IMR-90 (cell line): ENCODE measurements at regions not wholly inside any gene's neighbourhood (a gene's known extent, or its start where the extent isn't known, plus 50 kb on each side); places are given as distances from the start of the nearest gene placed in this dataset.

Experiments used
- ATAC-seq: fragments of 200-7000 bp; cut with Tn5 transposase; 2 replicates; pipeline ENCODE4 v1.9.1; 2020; ENCODE audit warnings: low read depth, mild to moderate bottlenecking, moderate library complexity
- BruUV-seq: library from RNA; stranded (reverse); fragments of 400-500 nt; replicated peaks from 2 replicates; lab custom pipeline; 2021; lab: Mats Ljungman, UMichigan
- CTCF ChIA-PET: fragments of 300-600 bp; formaldehyde crosslinking; extraction: SDS; loops from one replicate; lab custom pipeline; 2021; ENCODE audit warnings: antibody characterized with exemption; lab: Yijun Ruan, JAX
- POLR2A ChIA-PET: fragments of 300-600 bp; sonication (Branson Sonifier 250); formaldehyde crosslinking; loops from one replicate; lab custom pipeline; 2022; ENCODE audit warnings: antibody characterized with exemption; ENCODE audit not compliant: unreplicated experiment; lab: Charles Lee
- DNase-seq: peaks from one replicate; pipeline ENCODE4 v3.0.0; 2013
- H2AFZ ChIP-seq: replicated peaks from 2 replicates; pipeline ENCODE3; 2013; ENCODE audit warnings: low read length, mild to moderate bottlenecking; ENCODE audit not compliant: poor library complexity
- H2AK5ac ChIP-seq: 2 replicates; pipeline ENCODE4 v1.6.1; 2013; ENCODE audit warnings: low read depth, low read length, inconsistent platforms
- H2AK9ac ChIP-seq: replicated peaks from 2 replicates; pipeline ENCODE3; 2013; ENCODE audit warnings: mild to moderate bottlenecking, low read depth, low read length, moderate library complexity; ENCODE audit not compliant: poor library complexity
- H2BK120ac ChIP-seq: 2 replicates; pipeline ENCODE4 v1.6.1; 2013; ENCODE audit warnings: low read depth, low read length, inconsistent platforms
- H2BK15ac ChIP-seq: 3 replicates; pipeline ENCODE4 v1.6.1; 2013; ENCODE audit warnings: low read depth, low read length, inconsistent platforms
- H2BK20ac ChIP-seq: 2 replicates; pipeline ENCODE4 v1.6.1; 2013; ENCODE audit warnings: low read depth, mild to moderate bottlenecking, inconsistent platforms, low read length, moderate library complexity
- H2BK5ac ChIP-seq: 2 replicates; pipeline ENCODE4 v1.6.1; 2013; ENCODE audit warnings: mild to moderate bottlenecking, low read depth, low read length, inconsistent platforms; ENCODE audit not compliant: poor library complexity, severe bottlenecking
- H3K14ac ChIP-seq: replicated peaks from 2 replicates; pipeline ENCODE4 v1.6.1; 2013; ENCODE audit warnings: low read depth, low read length, inconsistent platforms
- H3K18ac ChIP-seq: 2 replicates; pipeline ENCODE4 v1.6.1; 2013; ENCODE audit warnings: low read depth, low read length, control low read depth
- H3K23ac ChIP-seq: 2 replicates; pipeline ENCODE4 v1.6.1; 2013; ENCODE audit warnings: low read depth, low read length, inconsistent platforms
- H3K27ac ChIP-seq: 2 replicates; pipeline ENCODE4 v1.5.1; 2013; ENCODE audit warnings: mild to moderate bottlenecking, control low read depth, low read length; ENCODE audit not compliant: insufficient read depth
- H3K27me3 ChIP-seq: 2 replicates; pipeline ENCODE4 v1.6.1; 2013; ENCODE audit warnings: low read length; ENCODE audit not compliant: control insufficient read depth, insufficient read depth
- H3K36me3 ChIP-seq: 2 replicates; pipeline ENCODE4 v1.6.1; 2013; ENCODE audit warnings: low read length, mixed read lengths; ENCODE audit not compliant: control insufficient read depth, insufficient read depth
- H3K4ac ChIP-seq: 2 replicates; pipeline ENCODE4 v1.6.1; 2013; ENCODE audit warnings: low read depth, low read length, inconsistent platforms
- H3K4me1 ChIP-seq: 2 replicates; pipeline ENCODE4 v1.6.1; 2013; ENCODE audit warnings: low read length, mixed read lengths; ENCODE audit not compliant: control insufficient read depth, insufficient read depth
- H3K4me2 ChIP-seq: 2 replicates; pipeline ENCODE4 v1.6.1; 2013; ENCODE audit warnings: low read depth, mild to moderate bottlenecking, control low read depth, low read length, moderate library complexity
- H3K4me3 ChIP-seq: 2 replicates; pipeline ENCODE4 v1.5.1; 2013; ENCODE audit warnings: low read depth, mild to moderate bottlenecking, control low read depth, low read length, moderate library complexity; ENCODE audit not compliant: insufficient read depth
- H3K56ac ChIP-seq: 2 replicates; pipeline ENCODE4 v1.6.1; 2013; ENCODE audit warnings: low read length, inconsistent platforms; ENCODE audit not compliant: insufficient read depth; ENCODE audit errors: extremely low read depth
- H3K79me1 ChIP-seq, 2 experiments: 2 replicates each; pipeline ENCODE4 v1.6.1; 2013; ENCODE audit warnings: low read length in 2 of 2, inconsistent platforms in 1 of 2, low read depth in 1 of 2
- H3K9ac ChIP-seq: 2 replicates; pipeline ENCODE4 v1.6.1; 2013; ENCODE audit warnings: low read depth, low read length, control low read depth
- H3K9me1 ChIP-seq: 2 replicates; pipeline ENCODE4 v1.6.1; 2013; ENCODE audit warnings: low read length, inconsistent platforms; ENCODE audit not compliant: insufficient read depth
- H3K9me3 ChIP-seq: 2 replicates; pipeline ENCODE4 v1.6.1; 2013; ENCODE audit warnings: low read length; ENCODE audit not compliant: control insufficient read depth, insufficient read depth
- H4K20me1 ChIP-seq: 2 replicates; pipeline ENCODE4 v1.6.1; 2013; ENCODE audit warnings: low read length, inconsistent platforms; ENCODE audit not compliant: insufficient read depth
- H4K5ac ChIP-seq: 2 replicates; pipeline ENCODE4 v1.6.1; 2013; ENCODE audit warnings: mild to moderate bottlenecking, low read depth, low read length, control low read depth
- H4K8ac ChIP-seq, 2 experiments: 2 replicates each; pipeline ENCODE4 v1.6.1; 2013; ENCODE audit warnings: low read depth in 2 of 2, low read length in 2 of 2, control low read depth in 1 of 2, inconsistent platforms in 1 of 2
- H4K91ac ChIP-seq: 2 replicates; pipeline ENCODE4 v1.6.1; 2013; ENCODE audit warnings: low read depth, low read length, inconsistent platforms; ENCODE audit not compliant: insufficient read depth
- MAFK ChIP-seq: IDR thresholded peaks from 2 replicates; pipeline ENCODE4 v1.6.1; 2012; ENCODE audit warnings: low read depth, low read length, improper control_type of control experiment
- MAZ ChIP-seq: IDR thresholded peaks from 2 replicates; pipeline ENCODE4 v1.6.1; 2012; ENCODE audit warnings: low read depth, mild to moderate bottlenecking, low read length, improper control_type of control experiment, moderate library complexity, borderline replicate concordance
- MXI1 ChIP-seq: IDR thresholded peaks from 2 replicates; pipeline ENCODE4 v1.6.1; 2012; ENCODE audit warnings: low read depth, mild to moderate bottlenecking, low read length, moderate library complexity, borderline replicate concordance
- SMC3 ChIP-seq: fragments of 150-350 bp; IDR thresholded peaks from 2 replicates; pipeline ENCODE4 v1.6.1; 2016; ENCODE audit warnings: low read depth, mild to moderate bottlenecking, antibody characterized with exemption, low read length, moderate library complexity
- WGBS, 2 experiments: methylation state at CpG; one replicate each; pipeline versions ENCODE4 v1.1.5 to v1.1.7; 2013; ENCODE audit warnings: missing lambda C conversion rate in 2 of 2; ENCODE audit not compliant: insufficient read length in 1 of 2; ENCODE audit errors: extremely low coverage in 2 of 2; 5-methylcytosine and 5-hydroxymethylcytosine counted together
- dilution Hi-C: fragments of 300-500 bp; cut with HindIII; formaldehyde crosslinking; loops from one replicate; pipeline ENCODE4 v1.14.3; 2018; ENCODE audit warnings: low sequenced_read_pairs; ENCODE audit not compliant: unreplicated experiment
- in situ Hi-C: fragments of 300-500 bp; cut with MboI; formaldehyde crosslinking; loops from 3 replicates; pipeline ENCODE4 v1.14.3; 2019; ENCODE audit warnings: low sequenced_read_pairs, inconsistent platforms, mixed read lengths
- intact Hi-C: fragments of 100-400 bp; cut with micrococcal nuclease; formaldehyde crosslinking; loops from 2 replicates; pipeline ENCODE4 v1.10.0; 2022

GRCh38 chr1:111565968-111566367 lies 53.6 kb upstream of the RAP1A start:
- no peak overlapping the region for H3K56ac ChIP-seq
- DNase-seq (no peak), ATAC-seq (no peak)
- no peaks in the 10 kb centered on the region for H3K9me3 ChIP-seq
- in situ Hi-C loops (no loop called here), intact Hi-C loops (no loop called here), dilution Hi-C loops (no loop called here)
- TF ChIP-seq MAFK (no peak), SMC3 (no peak), MAZ (no peak), MXI1 (no peak)
- H3K4me1 ChIP-seq = peaks cover 14% of the 10 kb centered on the region
- no peak overlapping the region for H4K5ac ChIP-seq
- H2BK15ac ChIP-seq = peak overlapping the region; percentile 77; the same call in 2 of the 3 replicates
- no peak overlapping the region for H3K27ac ChIP-seq
- H2AFZ ChIP-seq = peak overlapping the region; percentile 24
- peak overlapping the region; percentile 91 for H2BK20ac ChIP-seq
- H3K4me2 ChIP-seq = peak overlapping the region; percentile 9; the same call in 1 of the 2 replicates
- CTCF ChIA-PET = no interaction called here
- peaks cover 0 to 5% of the 10 kb centered on the region in 2 experiments; a peak in 1 of 4 replicates for H3K79me1 ChIP-seq
- peak overlapping the region; percentile 28; the same call in 1 of the 2 replicates for H4K91ac ChIP-seq
- peak overlapping the region; percentile 43 for H2BK5ac ChIP-seq
- no peaks in the 10 kb centered on the region for H3K36me3 ChIP-seq
- H2AK5ac ChIP-seq = peak overlapping the region; percentile 67
- H3K9ac ChIP-seq = no peak overlapping the region
- peak overlapping the region in 1 of 2 experiments; percentile 29; a peak in 1 of 4 replicates for H4K8ac ChIP-seq
- BruUV-seq = no TSS peak
- peak overlapping the region; percentile 82 for H2BK120ac ChIP-seq
- WGBS, 2 experiments = 69% methylated on average over 5 of the region's 5 CpGs; no CpG with 5 or more reads in 1 of the 2 experiments
- no peak overlapping the region for H2AK9ac ChIP-seq
- H3K23ac ChIP-seq = peak overlapping the region; percentile 63; the same call in 1 of the 2 replicates
- POLR2A ChIA-PET = no interaction called here
- peak overlapping the region; percentile 89; the same call in 1 of the 2 replicates for H3K4ac ChIP-seq
- H3K9me1 ChIP-seq = peaks cover 15% of the 10 kb centered on the region
- peak overlapping the region; percentile 55; the same call in 1 of the 2 replicates for H3K18ac ChIP-seq
- no peaks in the 10 kb centered on the region for H4K20me1 ChIP-seq
- no peak overlapping the region for H3K4me3 ChIP-seq
- H3K14ac ChIP-seq = peak overlapping the region; percentile 84
- no peaks in the 10 kb centered on the region for H3K27me3 ChIP-seq
